ENCODE measurements at regions not wholly inside any gene's neighbourhood (a gene's known extent, or its start where the extent isn't known, plus 50 kb on each side); places are given as distances from the start of the nearest gene placed in this dataset.

DNA sequence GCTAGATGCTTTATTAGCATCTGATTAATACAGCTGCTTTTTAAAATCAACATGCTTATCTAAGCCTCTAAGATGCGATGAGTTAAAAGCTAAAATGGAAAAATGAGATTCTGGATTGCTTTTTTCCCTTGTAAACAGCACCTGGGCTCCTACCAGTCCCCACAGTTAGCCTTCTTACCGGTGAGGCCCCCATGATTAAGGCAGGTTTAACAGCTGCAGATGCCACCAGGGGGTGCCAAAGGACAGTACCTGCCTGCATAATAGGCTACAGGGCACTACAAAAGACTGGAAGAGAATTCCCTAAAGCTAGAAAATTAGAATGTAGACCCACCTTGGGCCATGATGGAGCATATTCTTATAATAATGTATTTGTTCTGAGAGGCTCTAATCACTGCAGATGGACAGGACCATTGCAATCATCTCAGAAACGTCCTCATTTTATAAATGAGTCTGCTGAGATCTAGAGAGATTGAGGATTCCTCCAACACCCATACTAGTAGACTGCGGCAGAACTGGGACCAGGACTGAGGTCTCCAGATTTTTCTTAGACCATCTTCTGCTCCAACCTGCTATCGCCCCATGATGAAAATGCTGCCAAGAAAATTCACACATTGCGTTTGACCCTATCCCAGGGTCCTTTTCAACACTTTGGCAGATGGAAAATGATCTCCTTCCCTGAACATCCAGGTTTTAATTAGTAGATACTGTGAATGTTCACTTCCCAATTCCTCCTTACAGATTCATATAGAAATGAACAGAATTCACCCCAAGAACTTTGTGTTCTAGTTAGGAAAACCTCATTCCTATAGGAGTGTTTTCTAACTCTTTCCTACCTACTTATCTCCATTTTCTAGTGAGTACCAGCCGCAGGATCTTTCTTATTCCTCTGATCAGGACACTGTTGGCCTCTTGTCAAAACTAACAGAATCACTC, 148.8 kb downstream of the RPS12 start:
- TF ChIP-seq, protein P1, sequence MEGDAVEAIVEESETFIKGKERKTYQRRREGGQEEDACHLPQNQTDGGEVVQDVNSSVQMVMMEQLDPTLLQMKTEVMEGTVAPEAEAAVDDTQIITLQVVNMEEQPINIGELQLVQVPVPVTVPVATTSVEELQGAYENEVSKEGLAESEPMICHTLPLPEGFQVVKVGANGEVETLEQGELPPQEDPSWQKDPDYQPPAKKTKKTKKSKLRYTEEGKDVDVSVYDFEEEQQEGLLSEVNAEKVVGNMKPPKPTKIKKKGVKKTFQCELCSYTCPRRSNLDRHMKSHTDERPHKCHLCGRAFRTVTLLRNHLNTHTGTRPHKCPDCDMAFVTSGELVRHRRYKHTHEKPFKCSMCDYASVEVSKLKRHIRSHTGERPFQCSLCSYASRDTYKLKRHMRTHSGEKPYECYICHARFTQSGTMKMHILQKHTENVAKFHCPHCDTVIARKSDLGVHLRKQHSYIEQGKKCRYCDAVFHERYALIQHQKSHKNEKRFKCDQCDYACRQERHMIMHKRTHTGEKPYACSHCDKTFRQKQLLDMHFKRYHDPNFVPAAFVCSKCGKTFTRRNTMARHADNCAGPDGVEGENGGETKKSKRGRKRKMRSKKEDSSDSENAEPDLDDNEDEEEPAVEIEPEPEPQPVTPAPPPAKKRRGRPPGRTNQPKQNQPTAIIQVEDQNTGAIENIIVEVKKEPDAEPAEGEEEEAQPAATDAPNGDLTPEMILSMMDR (conservative IDR thresholded peaks at IDR 0.05; ENCODE audit: low read depth, low read length): peak; percentile 92
- no peak for TF ChIP-seq EZH2 (IDR thresholded peaks at IDR 0.05; ENCODE audit: low read length, unreplicated experiment)
- TF ChIP-seq EZH2phosphoT487 (IDR thresholded peaks at IDR 0.05; ENCODE audit: borderline replicate concordance, low read length): no peak
